Motor neuron (in vitro differentiated cells): ENCODE measurements at regions not wholly inside any gene's neighbourhood (a gene's known extent, or its start where the extent isn't known, plus 50 kb on each side); places are given as distances from the start of the nearest gene placed in this dataset.
A peak's percentile ranks its signal among the peaks of the same experiment; 100 is the strongest.

ENCODE experiments used
- ATAC-seq, 8 experiments: fragments of 200-7000 bp; cut with Tn5 transposase; replicated peaks in 6 of 8; 2 replicates each; pipeline ENCODE4 v1.8.0; 2021; ENCODE audit warnings: mild to moderate bottlenecking in 8 of 8, moderate library complexity in 8 of 8
- H3K27ac ChIP-seq, 2 donors: fragments of 250-450 bp; sonication (Bioruptor Pico); 2 replicates each; pipeline ENCODE4 v1.9.0; 2021; ENCODE audit warnings: antibody characterized with exemption in 2 of 2, mild to moderate bottlenecking in 2 of 2, moderate library complexity in 1 of 2
- H3K4me1 ChIP-seq, 2 donors: fragments of 250-450 bp; sonication (Bioruptor Pico); replicated peaks in 1 of 2; 2 replicates each; pipeline ENCODE4 v1.6.1; 2021; ENCODE audit warnings: antibody characterized with exemption in 2 of 2, mild to moderate bottlenecking in 2 of 2, moderate library complexity in 1 of 2
- H3K4me3 ChIP-seq, 5 donors: fragments of 250-450 bp; sonication (Bioruptor Pico); 2 replicates each; pipeline ENCODE4 v1.9.0; 2021; ENCODE audit warnings: antibody characterized with exemption in 5 of 5, mild to moderate bottlenecking in 5 of 5, moderate library complexity in 4 of 5
- WGBS, 10 experiments: fragments of 450-650 bp; shearing (Covaris generic); methylation state at CpG; one replicate each; pipeline ENCODE4 v1.0.0; 2022; 5-methylcytosine and 5-hydroxymethylcytosine counted together
- in situ Hi-C, 9 experiments: fragments of 400-800 bp; cut with MboI; loops; one replicate each; pipeline ENCODE4 v1.15.0; 2021; ENCODE audit warnings: low sequenced_read_pairs in 9 of 9, low pct_unique_long_range_greater_than_20kb in 2 of 9; ENCODE audit not compliant: unreplicated experiment in 9 of 9

GRCh38 chr14:43896044-43896443 lies 611.0 kb downstream of the FSCB start:
- in situ Hi-C loops, result no loop called here
- no peak overlapping the region for H3K27ac ChIP-seq
- 0 to 83% (median 57%) methylated on average over 1 to 2 of the region's 2 CpGs; no CpG with 5 or more reads in 5 of the 10 experiments for WGBS, 10 experiments
- ATAC-seq, result no peak
- H3K4me1 ChIP-seq, result peaks cover 0 to 8% of the 10 kb centered on the region in 2 donors
- no peak overlapping the region for H3K4me3 ChIP-seq

DNA sequence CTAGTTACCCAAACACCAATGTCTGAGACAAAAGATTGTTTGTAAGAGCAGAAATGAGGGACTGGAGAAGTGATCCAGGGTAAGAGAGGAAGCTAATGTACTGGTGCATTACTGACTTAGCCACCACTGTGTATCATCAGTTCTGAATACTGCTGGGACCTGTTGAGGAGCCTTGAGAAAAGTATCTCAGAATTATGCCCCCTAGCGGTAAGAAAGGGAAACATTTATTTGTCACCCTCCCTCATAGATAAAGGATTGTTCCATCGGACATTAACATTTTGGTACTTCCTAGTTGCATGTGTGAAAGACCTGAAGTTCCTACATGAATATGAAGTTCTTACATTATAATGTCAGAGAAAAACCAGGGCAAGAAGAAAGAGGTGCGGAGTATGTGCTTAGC lies 612.5 kb downstream of the FSCB start:
- no peak overlapping the region for H3K27ac ChIP-seq
- 0 to 100% (median 75%) methylated on average over 1 to 3 of the region's 3 CpGs; no CpG with 5 or more reads in 1 of the 10 experiments for WGBS, 10 experiments
- in situ Hi-C loops, result no loop called here
- no peaks in the 10 kb centered on the region for H3K4me1 ChIP-seq
- no peak overlapping the region for H3K4me3 ChIP-seq
- ATAC-seq, result peak in 2 of 8 experiments; percentile 37 to 38

GRCh38 chr14:43887523-43887922 lies 619.6 kb downstream of the FSCB start:
- no peak overlapping the region for H3K27ac ChIP-seq
- in situ Hi-C loops, result no loop called here
- 0 to 100% (median 94%) methylated on average over 1 to 2 of the region's 2 CpGs; no CpG with 5 or more reads in 1 of the 10 experiments for WGBS, 10 experiments

DNA sequence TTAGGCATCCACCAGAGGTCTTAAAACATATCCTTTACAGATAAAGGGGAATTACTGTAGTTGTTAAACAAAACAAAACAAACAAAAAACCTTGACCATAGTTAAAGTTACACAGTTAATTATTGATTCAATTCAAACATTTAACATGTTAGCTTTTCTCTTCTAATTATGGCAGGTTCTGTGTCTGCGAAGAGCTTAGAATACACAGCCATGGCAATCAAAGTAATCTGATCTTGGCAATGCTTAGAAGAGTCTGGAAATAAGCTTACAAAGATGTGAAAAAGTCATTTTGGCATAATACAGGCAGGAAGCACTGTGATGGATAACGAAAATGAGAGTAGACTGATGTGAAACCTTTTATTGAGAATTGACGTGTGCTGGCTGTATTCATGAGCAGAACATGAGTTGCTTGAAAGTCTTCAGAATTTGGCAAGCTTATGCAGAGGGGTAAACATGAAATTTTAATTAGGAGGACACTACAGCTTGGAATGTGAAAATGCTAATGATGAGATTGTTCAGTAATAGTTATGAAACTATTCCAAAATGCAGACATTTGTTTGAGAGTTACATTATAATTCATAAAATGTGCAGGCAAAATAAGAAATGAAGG lies 629.6 kb downstream of the FSCB start:
- Histone ChIP-seq H3K4me1 (no peaks in the 10 kb centered on the region), H3K4me3 (no peak overlapping the region), H3K27ac (no peak overlapping the region)
- no peak for ATAC-seq
- in situ Hi-C loops, result no loop called here
- WGBS, 10 experiments, result 0 to 90% (median 76%) methylated on average over 2 to 3 of the region's 3 CpGs

More at GRCh38 chr14:43887523-43887922, 619.6 kb downstream of the FSCB start:
- Histone ChIP-seq H3K4me3 (no peak overlapping the region), H3K4me1 (no peaks in the 10 kb centered on the region)
- ATAC-seq, result no peak

DNA sequence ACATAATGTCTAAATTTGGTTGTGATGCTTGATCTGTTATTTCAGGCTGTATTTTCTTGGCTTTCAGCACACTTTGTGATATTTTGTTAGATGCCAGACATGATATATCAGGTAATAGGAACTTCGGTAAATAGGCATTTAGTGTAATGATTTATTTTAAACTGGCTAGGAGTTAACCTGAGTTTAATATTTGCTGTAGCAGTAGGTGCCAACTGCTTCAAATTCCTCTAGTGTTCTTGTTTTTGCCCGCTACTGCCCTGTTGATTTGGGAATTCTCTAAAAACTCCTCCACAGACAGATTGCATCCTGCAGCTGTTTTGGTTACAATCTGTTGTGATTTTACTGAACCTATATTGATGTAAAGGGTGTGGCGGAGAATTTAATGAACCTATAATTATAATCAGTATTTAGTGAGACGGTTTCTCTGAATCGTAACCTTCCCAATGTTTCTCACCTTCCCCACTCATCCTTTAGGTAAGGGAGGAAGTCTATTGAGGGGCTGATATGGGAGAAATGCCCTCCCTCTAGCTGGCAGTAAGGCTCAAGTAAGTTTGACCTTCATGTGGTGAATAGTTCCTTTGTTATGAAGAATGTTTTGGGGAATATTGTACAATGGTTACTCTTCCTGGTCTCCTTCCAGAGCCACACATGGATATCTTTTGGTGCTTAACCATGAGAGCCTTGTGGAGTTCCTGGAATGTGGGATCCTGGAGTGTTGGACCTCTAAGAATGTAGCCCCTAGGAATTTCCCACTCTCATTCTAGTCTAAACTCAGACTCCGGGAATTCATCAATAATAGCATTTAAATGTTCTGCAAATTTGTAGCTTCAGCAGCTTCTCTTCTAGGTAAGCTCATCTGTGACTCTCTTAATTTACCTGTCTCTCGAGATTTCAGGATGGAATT lies 634.1 kb downstream of the FSCB start:
- in situ Hi-C loops, result no loop called here
- no peak overlapping the region for H3K27ac ChIP-seq
- no peak overlapping the region for H3K4me3 ChIP-seq
- ATAC-seq, result no peak
- 2 to 100% (median 76%) methylated on average over 1 to 7 of the region's 7 CpGs for WGBS, 10 experiments
- H3K4me1 ChIP-seq, result no peaks in the 10 kb centered on the region

DNA sequence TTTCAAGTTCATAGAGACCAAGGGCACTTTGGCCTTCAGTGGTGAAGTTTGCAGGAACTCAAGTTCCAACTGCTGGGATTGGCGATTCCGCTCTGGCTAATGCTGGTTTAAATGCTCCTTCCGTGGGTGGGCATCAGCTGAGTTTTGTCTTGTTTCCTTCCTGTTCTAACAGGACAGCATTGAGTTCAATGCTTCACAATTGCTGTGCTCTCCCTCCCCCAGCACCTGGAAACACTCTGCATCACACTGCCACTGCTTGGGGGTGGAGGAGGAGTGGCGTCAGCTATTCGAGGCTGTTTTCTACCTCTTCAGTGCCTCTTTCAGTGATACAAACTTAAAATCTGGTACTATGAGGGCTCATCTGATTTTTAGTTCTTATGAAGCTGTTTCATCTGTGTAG lies 634.9 kb downstream of the FSCB start:
- in situ Hi-C loops, result no loop called here
- Histone ChIP-seq H3K4me3 (no peak overlapping the region), H3K4me1 (no peaks in the 10 kb centered on the region), H3K27ac (no peak overlapping the region)
- no peak for ATAC-seq
- 17 to 100% (median 80%) methylated on average over 1 to 5 of the region's 5 CpGs; no CpG with 5 or more reads in 3 of the 10 experiments for WGBS, 10 experiments

DNA sequence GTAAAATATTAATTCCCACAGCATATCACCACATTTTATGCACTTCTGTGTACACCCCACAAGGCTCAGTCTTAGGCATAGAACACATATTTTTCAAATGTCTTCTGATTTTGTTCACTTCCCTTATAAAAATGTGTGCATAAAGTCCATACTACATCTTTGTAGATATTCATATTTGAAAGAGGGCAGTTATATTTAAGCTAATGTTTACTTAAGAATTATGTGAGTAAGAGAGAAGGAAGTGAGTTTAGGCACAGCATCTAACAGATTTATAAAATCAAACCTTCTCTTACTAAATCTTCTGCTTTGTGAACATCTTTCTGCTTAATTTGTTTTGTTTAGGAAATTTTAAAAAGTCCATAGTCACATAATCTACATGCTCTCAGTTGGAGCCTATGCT lies 648.1 kb downstream of the FSCB start:
- H3K27ac ChIP-seq, result no peak overlapping the region
- no peak overlapping the region for H3K4me3 ChIP-seq
- in situ Hi-C loops, result no loop called here
- no peaks in the 10 kb centered on the region for H3K4me1 ChIP-seq
- no peak for ATAC-seq

DNA sequence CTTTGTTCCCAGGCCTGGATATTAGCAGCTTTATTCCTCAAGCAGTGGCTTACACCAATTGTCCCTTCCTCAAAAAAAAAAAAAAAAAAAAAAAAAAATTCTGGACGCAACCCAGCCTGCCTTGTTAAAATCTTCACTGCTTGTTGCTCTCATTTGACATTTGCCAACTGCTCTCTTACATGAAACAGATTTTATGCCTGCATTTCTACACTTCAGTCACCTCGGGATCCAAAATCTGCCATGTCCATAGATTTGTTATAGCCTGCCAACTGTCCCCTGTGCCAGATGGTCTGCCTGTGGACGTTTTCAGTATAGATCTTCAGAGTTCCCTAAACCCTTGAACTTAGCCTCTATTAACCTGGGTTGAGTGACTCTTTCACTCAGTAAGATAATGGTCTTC lies 651.5 kb downstream of the FSCB start:
- Histone ChIP-seq H3K27ac (no peak overlapping the region), H3K4me3 (no peak overlapping the region), H3K4me1 (no peaks in the 10 kb centered on the region)
- in situ Hi-C loops, result no loop called here
- 0 to 85% (median 50%) methylated on average over 1 to 3 of the region's 3 CpGs; no CpG with 5 or more reads in 1 of the 10 experiments for WGBS, 10 experiments
- no peak for ATAC-seq

DNA sequence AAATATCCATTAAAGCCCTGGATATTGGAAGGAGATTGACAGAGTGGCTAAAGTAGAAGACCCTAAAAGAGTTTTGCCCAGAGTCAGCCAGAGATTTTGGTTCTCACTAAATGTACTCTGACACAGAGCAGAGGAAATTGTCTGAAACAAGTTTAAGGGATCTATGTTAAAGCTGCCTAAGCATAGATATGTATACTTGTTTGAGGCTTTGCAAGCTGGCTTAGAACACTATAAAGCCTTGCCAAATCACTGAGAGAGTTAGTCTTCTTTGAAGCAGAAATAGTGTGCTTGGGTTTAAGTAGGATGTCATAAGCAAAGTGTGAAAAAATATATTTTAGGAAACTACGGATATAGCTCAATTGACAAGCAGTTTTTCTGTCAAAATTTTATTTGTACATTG lies 653.5 kb downstream of the FSCB start:
- in situ Hi-C loops, result no loop called here
- ATAC-seq, result no peak
- no peak overlapping the region for H3K27ac ChIP-seq
- 0 to 100% (median 70%) methylated on average over 1 of the region's 1 CpG for WGBS, 10 experiments
- H3K4me1 ChIP-seq, result no peaks in the 10 kb centered on the region
- no peak overlapping the region for H3K4me3 ChIP-seq

DNA sequence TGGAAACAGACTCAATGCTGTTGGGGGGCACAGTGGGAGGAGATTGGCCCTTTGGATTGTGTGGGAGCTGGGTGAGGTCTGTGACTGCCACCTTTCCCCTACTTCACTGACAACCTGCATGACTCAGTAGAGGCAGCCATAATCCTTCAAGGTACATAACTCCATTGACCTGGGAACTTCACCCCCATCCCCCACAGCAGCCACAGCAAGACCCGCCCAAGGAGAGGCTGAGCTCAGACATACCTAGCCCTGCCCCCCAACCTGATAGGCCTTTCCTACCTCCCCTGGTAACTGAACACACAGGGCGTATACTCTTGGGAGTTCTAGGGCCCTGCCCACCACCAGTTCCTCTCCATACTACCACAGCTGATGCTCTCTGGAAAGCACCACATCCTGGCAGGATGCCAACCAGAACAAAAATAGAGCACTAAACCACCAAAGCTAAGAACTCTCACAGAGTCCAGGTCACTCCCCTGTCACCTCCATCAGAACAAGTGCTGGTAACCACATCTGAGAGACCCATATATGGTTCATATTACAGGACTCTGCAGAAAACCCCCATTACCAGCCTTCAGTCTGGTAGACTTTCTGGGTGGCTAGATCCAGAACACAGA lies 703.9 kb downstream of the FSCB start:
- WGBS, 10 experiments, result 100% methylated on average over 1 of the region's 2 CpGs; no CpG with 5 or more reads in 8 of the 10 experiments
- in situ Hi-C loops, result no loop called here
- H3K4me1 ChIP-seq, result no peaks in the 10 kb centered on the region
- H3K27ac ChIP-seq, result no peak overlapping the region
- ATAC-seq, result no peak
- no peak overlapping the region for H3K4me3 ChIP-seq

DNA sequence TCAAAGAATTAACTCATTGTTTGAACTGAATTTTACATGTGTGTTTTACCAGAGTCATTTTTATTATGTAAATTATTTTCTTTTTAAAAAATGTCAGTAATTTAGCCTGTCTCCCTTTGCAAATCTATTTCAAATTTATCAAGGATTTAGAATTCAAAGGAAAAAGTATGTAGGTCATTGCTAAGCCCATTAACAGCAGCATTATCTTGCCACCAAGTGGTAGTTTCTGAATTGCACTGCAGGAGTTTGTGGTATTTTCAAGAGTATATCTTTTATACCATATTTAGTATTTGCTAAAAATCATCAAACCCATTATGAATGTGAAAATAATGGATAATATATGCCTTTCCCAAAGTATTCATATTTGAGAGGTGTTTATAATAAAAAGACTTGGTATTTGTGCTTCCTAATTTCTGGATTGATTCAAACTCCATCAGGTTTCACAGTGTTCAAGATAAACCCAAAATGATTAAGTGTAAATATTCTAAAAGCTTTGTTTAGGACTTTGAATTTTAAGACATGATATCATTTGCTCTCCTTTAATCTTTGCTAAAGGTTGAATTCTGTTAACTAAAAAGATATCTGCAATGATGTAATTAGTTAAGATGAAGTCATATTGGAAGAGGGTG lies 711.4 kb downstream of the FSCB start:
- in situ Hi-C loops, result no loop called here
- H3K27ac ChIP-seq, result no peak overlapping the region

GRCh38 chr14:43793579-43793978 lies 713.5 kb downstream of the FSCB start:
- no peak for ATAC-seq
- 0 to 67% (median 33%) methylated on average over 1 to 2 of the region's 2 CpGs; no CpG with 5 or more reads in 2 of the 10 experiments for WGBS, 10 experiments
- in situ Hi-C loops, result no loop called here
- Histone ChIP-seq H3K4me3 (no peak overlapping the region), H3K27ac (no peak overlapping the region), H3K4me1 (no peaks in the 10 kb centered on the region)

More for the DNA sequence above, 711.4 kb downstream of the FSCB start:
- ATAC-seq, result no peak
- H3K4me3 ChIP-seq, result no peak overlapping the region
- no peaks in the 10 kb centered on the region for H3K4me1 ChIP-seq

- in situ Hi-C loops, result no loop called here
- Histone ChIP-seq H3K4me1 (no peaks in the 10 kb centered on the region), H3K4me3 (no peak overlapping the region), H3K27ac (no peak overlapping the region)
- 12 to 100% (median 86%) methylated on average over 1 to 3 of the region's 3 CpGs for WGBS, 10 experiments
- ATAC-seq, result no peak
Observed at GRCh38 chr14:43792980-43793379, 714.1 kb downstream of the FSCB start.
